ENCODE measurements at regions not wholly inside any gene's neighbourhood (a gene's known extent, or its start where the extent isn't known, plus 50 kb on each side); places are given as distances from the start of the nearest gene placed in this dataset.

- POLR2A ChIA-PET = no interaction called here
- ATAC-seq (no peak), DNase-seq (ENCODE audit: low read depth, low spot score) (no peak)
- no peaks in the 10 kb centered on the region for H3K36me3 ChIP-seq (ENCODE audit: control insufficient read depth in 1 of 2, insufficient read depth in 2 of 2, low read length in 2 of 2)
- H3K9me3 ChIP-seq (ENCODE audit: control insufficient read depth in 1 of 2, insufficient read depth in 1 of 2, low read depth in 1 of 2, low read length in 2 of 2) = no peaks in the 10 kb centered on the region
- no peak overlapping the region for H2AFZ ChIP-seq (ENCODE audit: low read depth, low read length, poor library complexity, severe bottlenecking)
- TF ChIP-seq SIN3A (IDR thresholded peaks at IDR 0.05; ENCODE audit: low read depth) = no peak
- no peak for TF ChIP-seq ELF1 (IDR thresholded peaks at IDR 0.05; ENCODE audit: borderline replicate concordance, low read depth)
- TF ChIP-seq TCF7L2 (IDR thresholded peaks at IDR 0.05; ENCODE audit: borderline replicate concordance, extremely low read depth, insufficient read depth, insufficient read length) = no peak
- TF ChIP-seq, protein P1, sequence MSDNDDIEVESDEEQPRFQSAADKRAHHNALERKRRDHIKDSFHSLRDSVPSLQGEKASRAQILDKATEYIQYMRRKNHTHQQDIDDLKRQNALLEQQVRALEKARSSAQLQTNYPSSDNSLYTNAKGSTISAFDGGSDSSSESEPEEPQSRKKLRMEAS (IDR thresholded peaks at IDR 0.05) = no peak
- H3K27me3 ChIP-seq (ENCODE audit: insufficient read depth, low read length) = peaks cover 5% of the 10 kb centered on the region; the same call in 1 of the 2 replicates
- BruUV-seq (replicated peaks) = no TSS peak
- intact Hi-C loops (cut with micrococcal nuclease) = no loop called here
- no peak overlapping the region for H3K9ac ChIP-seq (ENCODE audit: low read length)
- H3K4me2 ChIP-seq (ENCODE audit: low read length) = no peak overlapping the region
- H4K20me1 ChIP-seq (ENCODE audit: insufficient read depth) = no peaks in the 10 kb centered on the region
- no peaks in the 10 kb centered on the region for H3K4me1 ChIP-seq (ENCODE audit: control insufficient read depth in 1 of 2, insufficient read depth in 2 of 2, low read length in 2 of 2)
- CTCF ChIA-PET = no interaction called here
- H3K4me3 ChIP-seq (replicated peaks in 1 of 2; ENCODE audit: low read depth in 1 of 2, low read length in 2 of 2) = no peak overlapping the region
- RAD21 ChIA-PET (ENCODE audit: low non-redundant PET in 1 of 2, low total read pairs in 2 of 2, uncharacterized antibody in 2 of 2, unreplicated experiment in 2 of 2) = no interaction called here
- H3K79me2 ChIP-seq (ENCODE audit: insufficient read depth, low read length) = no peaks in the 10 kb centered on the region
- H3K9me2 ChIP-seq (ENCODE audit: insufficient read depth) = no peaks in the 10 kb centered on the region
- no peak overlapping the region for H3K27ac ChIP-seq (ENCODE audit: low read depth, low read length)
These were observed 92.0 kb downstream of the TMPRSS5 start for GRCh38 chr11:113614097-113614496.

GRCh38 chr11:113613619-113614018 is 92.5 kb downstream of the TMPRSS5 start:
- CTCF ChIA-PET = no interaction called here
- no peaks in the 10 kb centered on the region for H3K36me3 ChIP-seq (ENCODE audit: control insufficient read depth in 1 of 2, insufficient read depth in 2 of 2, low read length in 2 of 2)
- H3K4me2 ChIP-seq (ENCODE audit: low read length) = no peak overlapping the region
- peaks cover 5% of the 10 kb centered on the region; the same call in 1 of the 2 replicates for H3K27me3 ChIP-seq (ENCODE audit: insufficient read depth, low read length)
- no peak overlapping the region for H3K27ac ChIP-seq (ENCODE audit: low read depth, low read length)
- POLR2A ChIA-PET = no interaction called here
- no peak for ATAC-seq
- H3K4me1 ChIP-seq (ENCODE audit: control insufficient read depth in 1 of 2, insufficient read depth in 2 of 2, low read length in 2 of 2) = no peaks in the 10 kb centered on the region
- RAD21 ChIA-PET (ENCODE audit: low non-redundant PET in 1 of 2, low total read pairs in 2 of 2, uncharacterized antibody in 2 of 2, unreplicated experiment in 2 of 2) = no interaction called here
- H3K9ac ChIP-seq (ENCODE audit: low read length) = no peak overlapping the region
- H3K9me2 ChIP-seq (ENCODE audit: insufficient read depth) = no peaks in the 10 kb centered on the region
- no peak for TF ChIP-seq RAD21 (IDR thresholded peaks at IDR 0.05; ENCODE audit: low read depth)
- TF ChIP-seq SRF (IDR thresholded peaks at IDR 0.05; ENCODE audit: low read depth) = no peak
- TF ChIP-seq EZH2phosphoT487 (IDR thresholded peaks at IDR 0.05; ENCODE audit: borderline replicate concordance) = no peak
- TF ChIP-seq ZFX (IDR thresholded peaks at IDR 0.05) = no peak
- TF ChIP-seq JUND (IDR thresholded peaks at IDR 0.05) = no peak
- no peak for TF ChIP-seq ELF1 (IDR thresholded peaks at IDR 0.05; ENCODE audit: borderline replicate concordance, low read depth)
- TF ChIP-seq, protein P1 (IDR thresholded peaks at IDR 0.05) = no peak
- TF ChIP-seq YY1 (IDR thresholded peaks at IDR 0.05; ENCODE audit: extremely low read depth, insufficient replicate concordance, low read depth, low read length) = no peak
- no peak for TF ChIP-seq TCF7L2 (IDR thresholded peaks at IDR 0.05; ENCODE audit: borderline replicate concordance, extremely low read depth, insufficient read depth, insufficient read length)
- TF ChIP-seq ATF3 (IDR thresholded peaks at IDR 0.05) = no peak
- no peak for TF ChIP-seq POLR2AphosphoS5 (IDR thresholded peaks at IDR 0.05; ENCODE audit: low read depth, low read length)
- no peak for TF ChIP-seq EZH2 (IDR thresholded peaks at IDR 0.05)
- TF ChIP-seq ZNF274 (IDR thresholded peaks at IDR 0.05; ENCODE audit: low read depth, low read length) = no peak
- TF ChIP-seq, protein P2, sequence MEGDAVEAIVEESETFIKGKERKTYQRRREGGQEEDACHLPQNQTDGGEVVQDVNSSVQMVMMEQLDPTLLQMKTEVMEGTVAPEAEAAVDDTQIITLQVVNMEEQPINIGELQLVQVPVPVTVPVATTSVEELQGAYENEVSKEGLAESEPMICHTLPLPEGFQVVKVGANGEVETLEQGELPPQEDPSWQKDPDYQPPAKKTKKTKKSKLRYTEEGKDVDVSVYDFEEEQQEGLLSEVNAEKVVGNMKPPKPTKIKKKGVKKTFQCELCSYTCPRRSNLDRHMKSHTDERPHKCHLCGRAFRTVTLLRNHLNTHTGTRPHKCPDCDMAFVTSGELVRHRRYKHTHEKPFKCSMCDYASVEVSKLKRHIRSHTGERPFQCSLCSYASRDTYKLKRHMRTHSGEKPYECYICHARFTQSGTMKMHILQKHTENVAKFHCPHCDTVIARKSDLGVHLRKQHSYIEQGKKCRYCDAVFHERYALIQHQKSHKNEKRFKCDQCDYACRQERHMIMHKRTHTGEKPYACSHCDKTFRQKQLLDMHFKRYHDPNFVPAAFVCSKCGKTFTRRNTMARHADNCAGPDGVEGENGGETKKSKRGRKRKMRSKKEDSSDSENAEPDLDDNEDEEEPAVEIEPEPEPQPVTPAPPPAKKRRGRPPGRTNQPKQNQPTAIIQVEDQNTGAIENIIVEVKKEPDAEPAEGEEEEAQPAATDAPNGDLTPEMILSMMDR (IDR thresholded peaks at IDR 0.05 in 2 of 3, conservative IDR thresholded peaks at IDR 0.05 in 1 of 3; ENCODE audit: borderline replicate concordance in 1 of 3, insufficient read depth in 1 of 3, low read depth in 2 of 3, low read length in 2 of 3) = no peak
- TF ChIP-seq CEBPB (IDR thresholded peaks at IDR 0.05; ENCODE audit: low read depth) = no peak
- TF ChIP-seq SIN3A (IDR thresholded peaks at IDR 0.05; ENCODE audit: low read depth) = no peak
- no peak for TF ChIP-seq EGR1 (IDR thresholded peaks at IDR 0.05; ENCODE audit: low read depth)
- no peak overlapping the region for H3K4me3 ChIP-seq (replicated peaks in 1 of 2; ENCODE audit: low read depth in 1 of 2, low read length in 2 of 2)
- no TSS peak for BruUV-seq (replicated peaks)
- no peaks in the 10 kb centered on the region for H4K20me1 ChIP-seq (ENCODE audit: insufficient read depth)
- H2AFZ ChIP-seq (ENCODE audit: low read depth, low read length, poor library complexity, severe bottlenecking) = no peak overlapping the region
- intact Hi-C loops (cut with micrococcal nuclease) = no loop called here
- H3K9me3 ChIP-seq (ENCODE audit: control insufficient read depth in 1 of 2, insufficient read depth in 1 of 2, low read depth in 1 of 2, low read length in 2 of 2) = no peaks in the 10 kb centered on the region
- no peak for DNase-seq (ENCODE audit: low read depth, low spot score)
- no peaks in the 10 kb centered on the region for H3K79me2 ChIP-seq (ENCODE audit: insufficient read depth, low read length)

Measured in HCT116 (cell line).